ENCODE measurements at regions not wholly inside any gene's neighbourhood (a gene's known extent, or its start where the extent isn't known, plus 50 kb on each side); places are given as distances from the start of the nearest gene placed in this dataset.

GRCh38 chr14:85912141-85912540 is 382.2 kb downstream of the FLRT2 start:
- no peak for DNase-seq
- Histone ChIP-seq H3K9me3 (ENCODE audit: control insufficient read depth in 1 of 2, insufficient read depth in 1 of 2, low read length in 2 of 2) (no peaks in the 10 kb centered on the region), H3K36me3 (ENCODE audit: insufficient read depth, low read length) (no peaks in the 10 kb centered on the region), H3K27me3 (ENCODE audit: control insufficient read depth in 1 of 2, insufficient read depth in 2 of 2, low read length in 2 of 2) (no peaks in the 10 kb centered on the region), H3K4me1 (ENCODE audit: insufficient read depth, low read length) (no peaks in the 10 kb centered on the region), H3K4me3 (ENCODE audit: low read length) (no peak overlapping the region), H3K27ac (ENCODE audit: low read depth in 1 of 2, low read length in 2 of 2) (no peak overlapping the region)
- no peak overlapping the region for H3K4me3 Mint-ChIP-seq
- ATAC-seq (ENCODE audit: poor library complexity) = no peak
- no peak overlapping the region for H3K27ac Mint-ChIP-seq
- POLR2A ChIA-PET = no interaction called here
- no peaks in the 10 kb centered on the region for H3K27me3 Mint-ChIP-seq
- H3K4me1 Mint-ChIP-seq (ENCODE audit: low read depth) = no peaks in the 10 kb centered on the region
- no peaks in the 10 kb centered on the region for H3K9me3 Mint-ChIP-seq
- no peak for TF ChIP-seq CTCF (IDR thresholded peaks at IDR 0.05)
- no peaks in the 10 kb centered on the region for H3K36me3 Mint-ChIP-seq (ENCODE audit: low read depth)
- intact Hi-C loops (cut with DNase I, micrococcal nuclease) = no loop called here
- CTCF ChIA-PET = no interaction called here

- CTCF ChIA-PET = no interaction called here
- ATAC-seq (ENCODE audit: poor library complexity) (no peak), DNase-seq (no peak)
- Histone ChIP-seq H3K4me1 (ENCODE audit: insufficient read depth, low read length) (no peaks in the 10 kb centered on the region), H3K36me3 (ENCODE audit: insufficient read depth, low read length) (no peaks in the 10 kb centered on the region), H3K9me3 (ENCODE audit: control insufficient read depth in 1 of 2, insufficient read depth in 1 of 2, low read length in 2 of 2) (no peaks in the 10 kb centered on the region), H3K4me3 (ENCODE audit: low read length) (no peak overlapping the region), H3K27me3 (ENCODE audit: control insufficient read depth in 1 of 2, insufficient read depth in 2 of 2, low read length in 2 of 2) (peaks cover 0 to 3% of the 10 kb centered on the region in 2 experiments), H3K27ac (ENCODE audit: low read depth in 1 of 2, low read length in 2 of 2) (no peak overlapping the region)
- Mint-ChIP-seq H3K36me3 (ENCODE audit: low read depth) (no peaks in the 10 kb centered on the region), H3K27ac (no peak overlapping the region), H3K4me1 (ENCODE audit: low read depth) (no peaks in the 10 kb centered on the region), H3K4me3 (no peak overlapping the region), H3K9me3 (no peaks in the 10 kb centered on the region), H3K27me3 (no peaks in the 10 kb centered on the region)
- POLR2A ChIA-PET = no interaction called here
- TF ChIP-seq CTCF (IDR thresholded peaks at IDR 0.05) = no peak
- intact Hi-C loops (cut with DNase I, micrococcal nuclease) = no loop called here
These were observed 381.1 kb downstream of the FLRT2 start for GRCh38 chr14:85911044-85911443.

GRCh38 chr14:85909581-85909980 is 379.6 kb downstream of the FLRT2 start:
- Mint-ChIP-seq H3K4me1 (ENCODE audit: low read depth) (no peaks in the 10 kb centered on the region), H3K4me3 (no peak overlapping the region), H3K9me3 (no peaks in the 10 kb centered on the region), H3K27me3 (no peaks in the 10 kb centered on the region), H3K27ac (no peak overlapping the region), H3K36me3 (ENCODE audit: low read depth) (no peaks in the 10 kb centered on the region)
- ATAC-seq (ENCODE audit: poor library complexity) (no peak), DNase-seq (no peak)
- H3K4me1 ChIP-seq (ENCODE audit: insufficient read depth, low read length) = no peaks in the 10 kb centered on the region
- CTCF ChIA-PET = interaction anchor here (0.9 kb wide), 1 partner anchor 15 kb away, joined by 3 read pairs; no protein-coding TSS in a partner anchor
- POLR2A ChIA-PET = no interaction called here
- H3K9me3 ChIP-seq (ENCODE audit: control insufficient read depth in 1 of 2, insufficient read depth in 1 of 2, low read length in 2 of 2) = no peaks in the 10 kb centered on the region
- H3K36me3 ChIP-seq (ENCODE audit: insufficient read depth, low read length) = no peaks in the 10 kb centered on the region
- H3K4me3 ChIP-seq (ENCODE audit: low read length) = no peak overlapping the region
- intact Hi-C loops (cut with DNase I, micrococcal nuclease) = no loop called here
- TF ChIP-seq CTCF (IDR thresholded peaks at IDR 0.05) = no peak
- peaks cover 0 to 3% of the 10 kb centered on the region in 2 experiments for H3K27me3 ChIP-seq (ENCODE audit: control insufficient read depth in 1 of 2, insufficient read depth in 2 of 2, low read length in 2 of 2)
- H3K27ac ChIP-seq (ENCODE audit: low read depth in 1 of 2, low read length in 2 of 2) = no peak overlapping the region
